Brain pericyte (primary cell): ENCODE measurements at regions not wholly inside any gene's neighbourhood (a gene's known extent, or its start where the extent isn't known, plus 50 kb on each side); places are given as distances from the start of the nearest gene placed in this dataset.
A peak's percentile ranks its signal among the peaks of the same experiment; 100 is the strongest.

ENCODE experiments used
- DNase-seq: peaks from one replicate; pipeline ENCODE4 v3.0.0-alpha.2; 2012; ENCODE audit warnings: low read depth, low spot score

GRCh38 chr10:118471863-118472262 is 123.6 kb downstream of the PRLHR start:
- no peak for DNase-seq

GRCh38 chr10:118470470-118470869 is 125.0 kb downstream of the PRLHR start:
- no peak for DNase-seq

- no peak for DNase-seq
Observed at GRCh38 chr10:118467200-118467599, 125.1 kb upstream of the FAM204A start.

- no peak for DNase-seq
Observed at GRCh38 chr10:118465300-118465874, 123.3 kb upstream of the FAM204A start.

- DNase-seq: no peak
Observed at GRCh38 chr10:118463740-118464139, 121.6 kb upstream of the FAM204A start.

GRCh38 chr10:118462401-118462800 is 120.3 kb upstream of the FAM204A start:
- no peak for DNase-seq

GRCh38 chr10:118459642-118460193 is 117.6 kb upstream of the FAM204A start:
- DNase-seq: peak; percentile 5

GRCh38 chr10:118458957-118459641 is 117.0 kb upstream of the FAM204A start:
- no peak for DNase-seq

- DNase-seq: no peak
Observed at GRCh38 chr10:118457824-118458428, 115.8 kb upstream of the FAM204A start.

- no peak for DNase-seq
Observed at GRCh38 chr10:118455181-118455695, 113.1 kb upstream of the FAM204A start.

GRCh38 chr10:118454211-118454610 is 112.1 kb upstream of the FAM204A start:
- DNase-seq: no peak

- no peak for DNase-seq
Observed at GRCh38 chr10:118452098-118452497, 110.0 kb upstream of the FAM204A start.

- no peak for DNase-seq
Observed at GRCh38 chr10:118449521-118449920, 107.4 kb upstream of the FAM204A start.

- no peak for DNase-seq
Observed at GRCh38 chr10:118448744-118449143, 106.6 kb upstream of the FAM204A start.

- no peak for DNase-seq
Observed at GRCh38 chr10:118447478-118448270, 105.5 kb upstream of the FAM204A start.

- DNase-seq: no peak
Observed at GRCh38 chr10:118445535-118445934, 103.4 kb upstream of the FAM204A start.

- no peak for DNase-seq
Observed at GRCh38 chr10:118444069-118444468, 101.9 kb upstream of the FAM204A start.

- DNase-seq: no peak
Observed at GRCh38 chr10:118442032-118442431, 99.9 kb upstream of the FAM204A start.

GRCh38 chr10:118439824-118440223 is 97.7 kb upstream of the FAM204A start:
- no peak for DNase-seq

GRCh38 chr10:118436742-118437141 is 94.6 kb upstream of the FAM204A start:
- DNase-seq: no peak

GRCh38 chr10:118430190-118430589 is 88.1 kb upstream of the FAM204A start:
- no peak for DNase-seq
